ENCODE measurements at regions not wholly inside any gene's neighbourhood (a gene's known extent, or its start where the extent isn't known, plus 50 kb on each side); places are given as distances from the start of the nearest gene placed in this dataset.

- TF ChIP-seq POLR2AphosphoS5 (IDR thresholded peaks at IDR 0.05; ENCODE audit: borderline replicate concordance, low read depth, low read length) (no peak), FOXP2 (optimal IDR thresholded peaks at IDR 0.05; ENCODE audit: control extremely low read depth, extremely low read length, insufficient read depth) (no peak)
Measured at GRCh38 chr1:163744301-163744887, 422.6 kb downstream of the NUF2 start.
